ENCODE measurements at regions not wholly inside any gene's neighbourhood (a gene's known extent, or its start where the extent isn't known, plus 50 kb on each side); places are given as distances from the start of the nearest gene placed in this dataset.

DNA sequence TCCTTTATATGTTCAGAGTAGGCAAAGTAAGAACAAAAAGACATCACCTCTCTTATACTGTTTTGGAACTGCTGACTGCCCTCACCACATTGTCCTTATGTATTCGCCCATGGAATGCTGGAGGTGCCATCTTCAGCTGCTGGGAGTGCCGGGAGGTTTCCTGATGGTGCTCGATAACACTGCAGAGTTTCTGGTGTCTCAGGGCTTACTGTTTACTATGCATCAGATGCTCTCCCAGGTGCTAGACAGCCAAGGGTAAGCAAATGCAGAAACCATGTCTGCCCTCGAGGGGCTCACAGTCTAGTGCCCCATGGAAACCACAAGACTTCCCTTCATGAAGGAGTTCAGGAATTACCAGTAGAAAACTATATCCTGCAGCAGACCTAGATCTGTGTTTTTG is 70.1 kb upstream of the SMIM23 start (continued):
- TF ChIP-seq, protein P1, sequence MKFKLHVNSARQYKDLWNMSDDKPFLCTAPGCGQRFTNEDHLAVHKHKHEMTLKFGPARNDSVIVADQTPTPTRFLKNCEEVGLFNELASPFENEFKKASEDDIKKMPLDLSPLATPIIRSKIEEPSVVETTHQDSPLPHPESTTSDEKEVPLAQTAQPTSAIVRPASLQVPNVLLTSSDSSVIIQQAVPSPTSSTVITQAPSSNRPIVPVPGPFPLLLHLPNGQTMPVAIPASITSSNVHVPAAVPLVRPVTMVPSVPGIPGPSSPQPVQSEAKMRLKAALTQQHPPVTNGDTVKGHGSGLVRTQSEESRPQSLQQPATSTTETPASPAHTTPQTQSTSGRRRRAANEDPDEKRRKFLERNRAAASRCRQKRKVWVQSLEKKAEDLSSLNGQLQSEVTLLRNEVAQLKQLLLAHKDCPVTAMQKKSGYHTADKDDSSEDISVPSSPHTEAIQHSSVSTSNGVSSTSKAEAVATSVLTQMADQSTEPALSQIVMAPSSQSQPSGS (IDR thresholded peaks at IDR 0.05; ENCODE audit: low read length) = no peak
- TF ChIP-seq SP4 (IDR thresholded peaks at IDR 0.05; ENCODE audit: low read length) = no peak
- TF ChIP-seq EP300 (IDR thresholded peaks at IDR 0.05; ENCODE audit: borderline replicate concordance in 1 of 2, low read depth in 2 of 2, low read length in 2 of 2) = no peak
- no peak for TF ChIP-seq EZH2 (IDR thresholded peaks at IDR 0.05; ENCODE audit: low read depth, low read length, severe bottlenecking)
- TF ChIP-seq TAF1 (IDR thresholded peaks at IDR 0.05; ENCODE audit: low read depth, low read length) = no peak
- no peak for TF ChIP-seq FOSL1 (IDR thresholded peaks at IDR 0.05; ENCODE audit: insufficient read depth, low read depth, low read length)

All from H1 (cell line).